DND-41 (cell line): ENCODE measurements at regions not wholly inside any gene's neighbourhood (a gene's known extent, or its start where the extent isn't known, plus 50 kb on each side); places are given as distances from the start of the nearest gene placed in this dataset.

Experiments used
- ATAC-seq: fragments of 200-7000 bp; cut with Tn5 transposase; 3 replicates; pipeline ENCODE4 v1.9.1; 2021; ENCODE audit warnings: low read depth; ENCODE audit not compliant: insufficient read depth
- DNase-seq: peaks from one replicate; pipeline ENCODE4 v3.0.0-alpha.2; 2020
- H2AFZ ChIP-seq: 2 replicates; pipeline ENCODE4 v1.6.0; 2012; ENCODE audit warnings: low read depth, low read length
- H3K27ac ChIP-seq: 2 replicates; pipeline ENCODE4 v1.5.1; 2012; ENCODE audit warnings: low read length, inconsistent platforms
- H3K27me3 ChIP-seq: fragments of 200-600 bp; sonication (generic); 2 replicates; pipeline ENCODE4 v1.6.0; 2012; ENCODE audit warnings: low read length, mild to moderate bottlenecking, inconsistent platforms; ENCODE audit not compliant: insufficient read depth, poor library complexity
- H3K36me3 ChIP-seq: 2 replicates; pipeline ENCODE4 v1.5.1; 2012; ENCODE audit warnings: low read length, inconsistent platforms; ENCODE audit not compliant: insufficient read depth
- H3K4me1 ChIP-seq: 2 replicates; pipeline ENCODE4 v1.5.1; 2012; ENCODE audit warnings: mild to moderate bottlenecking, low read length; ENCODE audit not compliant: insufficient read depth
- H3K4me2 ChIP-seq: 2 replicates; pipeline ENCODE4 v1.6.0; 2012; ENCODE audit warnings: mild to moderate bottlenecking, moderate library complexity, low read length, inconsistent platforms; ENCODE audit not compliant: insufficient read depth
- H3K4me3 ChIP-seq, 2 experiments: fragments of 200-600 bp in 1 of 2; shearing (Covaris generic) in 1 of 2; 2 replicates each; pipeline ENCODE4 v1.5.1; 2012 to 2016; ENCODE audit warnings: inconsistent platforms in 2 of 2, low read length in 2 of 2, mild to moderate bottlenecking in 2 of 2, low read depth in 1 of 2, moderate library complexity in 1 of 2
- H3K79me2 ChIP-seq: 2 replicates; pipeline ENCODE4 v1.6.0; 2012; ENCODE audit warnings: low read length, inconsistent platforms; ENCODE audit not compliant: insufficient read depth
- H3K9ac ChIP-seq: 2 replicates; pipeline ENCODE4 v1.6.0; 2012; ENCODE audit warnings: low read depth, mild to moderate bottlenecking, inconsistent platforms, low read length, moderate library complexity
- H3K9me3 ChIP-seq: 2 replicates; pipeline ENCODE4 v1.5.1; 2012; ENCODE audit warnings: low read length, moderate library complexity, mild to moderate bottlenecking, inconsistent platforms; ENCODE audit not compliant: insufficient read depth, severe bottlenecking
- H4K20me1 ChIP-seq: 2 replicates; pipeline ENCODE4 v1.6.0; 2012; ENCODE audit warnings: low read length; ENCODE audit not compliant: insufficient read depth
- EZH2 ChIP-seq: IDR thresholded peaks from 3 replicates; pipeline ENCODE4 v1.6.1; 2012; ENCODE audit warnings: borderline replicate concordance, low read depth, mild to moderate bottlenecking, moderate library complexity, low read length, inconsistent platforms; ENCODE audit not compliant: severe bottlenecking
- TF ChIP-seq, protein P1 (sequence below): IDR thresholded peaks from 2 replicates; pipeline ENCODE4 v1.5.1; 2012; ENCODE audit warnings: borderline replicate concordance, low read length, moderate library complexity, mild to moderate bottlenecking; ENCODE audit not compliant: poor library complexity, severe bottlenecking; ENCODE audit errors: extremely low read depth

DNA sequence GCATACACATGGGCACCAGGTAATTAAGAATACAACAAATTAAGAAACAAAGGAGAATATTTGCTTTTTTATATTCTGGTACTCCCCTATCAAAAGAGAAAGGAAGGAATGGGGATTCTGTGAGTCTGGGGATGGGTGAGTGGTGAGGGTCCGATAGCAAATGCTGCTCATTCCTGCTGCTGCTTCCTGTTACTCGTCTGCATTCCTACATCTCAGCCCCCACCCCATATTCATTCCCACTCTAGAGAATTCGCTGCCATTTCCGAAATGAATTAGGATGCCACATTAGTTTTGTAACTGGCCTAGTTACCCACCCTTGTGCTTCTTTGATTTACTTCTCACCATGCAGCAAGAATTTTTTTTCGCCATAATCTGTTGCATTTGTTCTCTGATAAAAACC is 1905.3 kb upstream of the PIK3C3 start:
- H3K79me2 ChIP-seq = no peaks in the 10 kb centered on the region
- no peak overlapping the region for H3K27ac ChIP-seq
- no peaks in the 10 kb centered on the region for H3K9me3 ChIP-seq
- ATAC-seq (no peak), DNase-seq (no peak)
- H3K9ac ChIP-seq = no peak overlapping the region
- no peak overlapping the region for H2AFZ ChIP-seq
- TF ChIP-seq EZH2 = no peak
- TF ChIP-seq, protein P1, sequence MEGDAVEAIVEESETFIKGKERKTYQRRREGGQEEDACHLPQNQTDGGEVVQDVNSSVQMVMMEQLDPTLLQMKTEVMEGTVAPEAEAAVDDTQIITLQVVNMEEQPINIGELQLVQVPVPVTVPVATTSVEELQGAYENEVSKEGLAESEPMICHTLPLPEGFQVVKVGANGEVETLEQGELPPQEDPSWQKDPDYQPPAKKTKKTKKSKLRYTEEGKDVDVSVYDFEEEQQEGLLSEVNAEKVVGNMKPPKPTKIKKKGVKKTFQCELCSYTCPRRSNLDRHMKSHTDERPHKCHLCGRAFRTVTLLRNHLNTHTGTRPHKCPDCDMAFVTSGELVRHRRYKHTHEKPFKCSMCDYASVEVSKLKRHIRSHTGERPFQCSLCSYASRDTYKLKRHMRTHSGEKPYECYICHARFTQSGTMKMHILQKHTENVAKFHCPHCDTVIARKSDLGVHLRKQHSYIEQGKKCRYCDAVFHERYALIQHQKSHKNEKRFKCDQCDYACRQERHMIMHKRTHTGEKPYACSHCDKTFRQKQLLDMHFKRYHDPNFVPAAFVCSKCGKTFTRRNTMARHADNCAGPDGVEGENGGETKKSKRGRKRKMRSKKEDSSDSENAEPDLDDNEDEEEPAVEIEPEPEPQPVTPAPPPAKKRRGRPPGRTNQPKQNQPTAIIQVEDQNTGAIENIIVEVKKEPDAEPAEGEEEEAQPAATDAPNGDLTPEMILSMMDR = no peak
- H3K4me3 ChIP-seq = no peak overlapping the region
- H3K36me3 ChIP-seq = no peaks in the 10 kb centered on the region
- H4K20me1 ChIP-seq = no peaks in the 10 kb centered on the region
- H3K4me1 ChIP-seq = no peaks in the 10 kb centered on the region
- no peaks in the 10 kb centered on the region for H3K27me3 ChIP-seq
- no peak overlapping the region for H3K4me2 ChIP-seq

GRCh38 chr18:40048886-40049650 is 1906.0 kb upstream of the PIK3C3 start:
- DNase-seq = no peak

DNA sequence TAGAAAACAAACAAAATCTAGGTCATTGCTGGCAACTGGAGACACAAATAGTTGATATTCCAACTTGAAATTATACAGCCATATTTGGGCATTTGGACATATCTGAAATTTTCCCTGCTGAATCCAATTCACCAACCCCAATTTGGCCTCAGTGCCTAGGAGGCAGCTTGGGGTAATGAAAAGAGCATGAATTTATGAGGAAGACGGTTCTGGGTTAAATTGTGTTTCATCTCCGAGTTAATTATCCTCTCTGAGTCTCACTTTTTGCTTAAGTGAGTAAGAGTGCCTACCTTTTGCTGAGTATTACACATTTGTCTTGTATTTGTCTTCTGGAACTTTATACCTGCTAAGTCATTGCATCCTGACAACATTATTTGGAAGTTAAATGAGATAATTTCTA is 1906.8 kb upstream of the PIK3C3 start:
- DNase-seq (no peak), ATAC-seq (no peak)
- H3K79me2 ChIP-seq = no peaks in the 10 kb centered on the region
- H4K20me1 ChIP-seq = no peaks in the 10 kb centered on the region
- no peak overlapping the region for H3K27ac ChIP-seq
- no peak overlapping the region for H3K9ac ChIP-seq
- no peak for TF ChIP-seq EZH2
- TF ChIP-seq, protein P1 = no peak
- H3K4me1 ChIP-seq = no peaks in the 10 kb centered on the region
- no peaks in the 10 kb centered on the region for H3K36me3 ChIP-seq
- no peak overlapping the region for H2AFZ ChIP-seq
- H3K4me2 ChIP-seq = no peak overlapping the region
- no peak overlapping the region for H3K4me3 ChIP-seq
- no peaks in the 10 kb centered on the region for H3K9me3 ChIP-seq
- no peaks in the 10 kb centered on the region for H3K27me3 ChIP-seq

More at GRCh38 chr18:40048886-40049650, 1906.0 kb upstream of the PIK3C3 start:
- Histone ChIP-seq H3K4me2 (no peak overlapping the region), H3K36me3 (no peaks in the 10 kb centered on the region), H3K79me2 (no peaks in the 10 kb centered on the region), H3K27me3 (no peaks in the 10 kb centered on the region), H3K9me3 (no peaks in the 10 kb centered on the region), H4K20me1 (no peaks in the 10 kb centered on the region), H3K4me1 (no peaks in the 10 kb centered on the region), H3K27ac (no peak overlapping the region), H3K4me3 (no peak overlapping the region), H2AFZ (no peak overlapping the region), H3K9ac (no peak overlapping the region)
- no peak for TF ChIP-seq EZH2
- TF ChIP-seq, protein P1 = no peak
- no peak for ATAC-seq
